ENCODE measurements at regions not wholly inside any gene's neighbourhood (a gene's known extent, or its start where the extent isn't known, plus 50 kb on each side); places are given as distances from the start of the nearest gene placed in this dataset.

DNA sequence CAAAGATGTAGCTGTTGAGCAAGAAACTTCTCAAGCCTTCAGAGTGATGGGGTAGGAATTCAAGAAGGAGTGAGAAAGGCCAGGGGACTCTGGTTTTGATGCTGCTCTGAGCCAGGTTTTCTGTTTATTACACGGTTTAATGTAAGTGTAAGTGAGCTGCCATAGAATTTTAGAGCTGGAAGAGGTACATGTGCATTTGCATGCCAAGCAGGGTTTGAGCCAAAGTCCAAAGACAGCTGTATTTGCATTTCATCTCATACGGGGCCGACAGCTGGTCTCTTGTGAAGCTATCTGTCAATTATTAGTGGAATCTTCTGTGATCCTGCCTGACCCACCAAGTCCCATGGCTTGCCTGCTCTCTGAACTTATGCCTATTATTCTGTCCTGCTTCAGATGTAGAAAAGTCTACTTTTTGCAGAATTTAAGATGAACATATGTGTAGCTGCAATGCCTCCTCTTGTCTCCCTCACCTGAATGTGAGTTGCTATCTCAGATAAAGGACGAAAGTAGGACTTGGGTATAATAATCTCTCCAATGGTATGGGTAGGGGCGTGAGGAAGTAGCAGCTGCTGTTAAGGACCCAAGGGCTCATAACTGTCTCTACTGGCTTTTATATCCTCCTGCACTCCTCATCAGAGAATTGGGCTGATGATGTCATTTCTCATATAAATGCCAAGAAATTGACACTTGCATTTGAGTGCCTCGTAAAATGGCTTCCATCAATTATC, 160.0 kb downstream of the SQOR start:
- H3K36me3 ChIP-seq: no peaks in the 10 kb centered on the region
- WGBS, 2 donors: 64 to 75% methylated on average over 6 of the region's 6 CpGs

GRCh38 chr15:45795440-45796069, 160.7 kb downstream of the SQOR start:
- TF ChIP-seq POLR2A (IDR thresholded peaks at IDR 0.05) (no peak), CTCF (IDR thresholded peaks at IDR 0.05) (peak in 1 of 6 experiments; percentile 21)
- Histone ChIP-seq H3K27ac (no peak overlapping the region), H3K27me3 (no peaks in the 10 kb centered on the region), H3K4me3 (replicated peaks in 1 of 3) (no peak overlapping the region), H3K9me3 (no peaks in the 10 kb centered on the region), H3K36me3 (no peaks in the 10 kb centered on the region), H3K4me1 (no peaks in the 10 kb centered on the region)
- 19 to 22% methylated on average over 3 of the region's 3 CpGs for WGBS, 2 donors
- intact Hi-C loops (cut with DNase I): no loop called here
- no peak for DNase-seq

More for the DNA sequence above, 160.0 kb downstream of the SQOR start:
- no peaks in the 10 kb centered on the region for H3K27me3 ChIP-seq
- no peak overlapping the region for H3K4me3 ChIP-seq (replicated peaks in 1 of 3)
- no peak for DNase-seq
- no peak overlapping the region for H3K27ac ChIP-seq
- H3K9me3 ChIP-seq: no peaks in the 10 kb centered on the region
- intact Hi-C loops (cut with DNase I): no loop called here
- H3K4me1 ChIP-seq: no peaks in the 10 kb centered on the region
- TF ChIP-seq POLR2A (IDR thresholded peaks at IDR 0.05) (no peak), CTCF (IDR thresholded peaks at IDR 0.05) (no peak)

- H3K9me3 ChIP-seq: no peaks in the 10 kb centered on the region
- TF ChIP-seq CTCF (IDR thresholded peaks at IDR 0.05): no peak
- intact Hi-C loops (cut with DNase I): no loop called here
- H3K4me3 ChIP-seq (replicated peaks in 1 of 3): no peak overlapping the region
- H3K4me1 ChIP-seq: no peaks in the 10 kb centered on the region
- WGBS, 2 donors: 71 to 90% methylated on average over 3 of the region's 3 CpGs
- no peaks in the 10 kb centered on the region for H3K27me3 ChIP-seq
- no peaks in the 10 kb centered on the region for H3K36me3 ChIP-seq
- H3K27ac ChIP-seq: no peak overlapping the region
- DNase-seq: no peak
Observed at GRCh38 chr15:45796433-45796832, 161.6 kb downstream of the SQOR start.

DNA sequence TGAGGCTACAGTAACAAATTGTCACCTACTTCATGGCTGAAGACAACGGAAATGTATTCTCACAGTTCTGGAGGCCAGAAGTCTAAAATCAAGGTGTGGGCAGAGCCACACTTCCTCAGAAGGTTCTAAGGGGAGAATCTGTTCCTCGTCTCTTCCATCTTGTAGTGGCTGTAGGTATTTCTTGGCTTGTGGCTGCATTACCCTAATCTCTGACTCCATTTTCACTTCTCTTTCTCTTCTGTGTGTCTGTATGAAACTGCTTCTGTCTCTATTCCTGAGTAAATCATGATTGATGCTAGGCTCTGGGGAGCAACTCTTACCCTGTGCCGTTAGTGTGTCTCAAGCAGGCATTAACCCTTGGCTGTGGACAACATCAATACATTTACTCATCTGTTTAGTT, 164.7 kb downstream of the SQOR start:
- H3K36me3 ChIP-seq: no peaks in the 10 kb centered on the region
- no peaks in the 10 kb centered on the region for H3K4me1 ChIP-seq
- TF ChIP-seq CTCF (IDR thresholded peaks at IDR 0.05): no peak
- TF ChIP-seq POLR2A (IDR thresholded peaks at IDR 0.05): no peak
- no peaks in the 10 kb centered on the region for H3K27me3 ChIP-seq
- intact Hi-C loops (cut with DNase I): no loop called here
- 82 to 86% methylated on average over 3 of the region's 3 CpGs for WGBS, 2 donors
- no peaks in the 10 kb centered on the region for H3K9me3 ChIP-seq
- no peak overlapping the region for H3K27ac ChIP-seq
- no peak for DNase-seq
- H3K4me3 ChIP-seq (replicated peaks in 1 of 3): no peak overlapping the region

DNA sequence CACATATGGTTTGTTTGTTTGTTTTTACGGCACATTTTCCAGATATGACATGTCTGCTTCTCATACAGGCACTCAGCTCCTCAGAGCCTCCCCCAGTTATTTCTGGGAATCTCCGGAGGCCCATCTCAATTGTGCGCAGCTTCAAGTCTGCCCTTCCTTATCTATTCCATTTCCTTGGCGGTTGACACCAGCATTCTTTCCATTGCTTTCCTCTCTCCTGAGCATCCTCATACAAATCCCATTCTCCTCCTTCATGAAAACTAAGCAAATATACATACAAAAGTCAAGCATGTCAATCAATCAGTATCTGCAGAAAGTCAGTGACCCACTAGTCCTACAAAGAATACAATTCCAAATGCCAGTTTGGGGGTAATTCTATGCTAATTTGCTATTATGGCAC, 166.7 kb downstream of the SQOR start:
- intact Hi-C loops (cut with DNase I): no loop called here
- Histone ChIP-seq H3K27ac (no peak overlapping the region), H3K36me3 (no peaks in the 10 kb centered on the region), H3K4me3 (replicated peaks in 1 of 3) (no peak overlapping the region), H3K27me3 (no peaks in the 10 kb centered on the region), H3K9me3 (no peaks in the 10 kb centered on the region), H3K4me1 (no peaks in the 10 kb centered on the region)
- WGBS, 2 donors: 89 to 91% methylated on average over 4 of the region's 4 CpGs
- TF ChIP-seq POLR2A (IDR thresholded peaks at IDR 0.05): no peak
- TF ChIP-seq CTCF (IDR thresholded peaks at IDR 0.05): no peak
- no peak for DNase-seq

All from thyroid gland (tissue), 4 donors.